ENCODE measurements at regions not wholly inside any gene's neighbourhood (a gene's known extent, or its start where the extent isn't known, plus 50 kb on each side); places are given as distances from the start of the nearest gene placed in this dataset.
A peak's percentile ranks its signal among the peaks of the same experiment; 100 is the strongest.

GRCh38 chr15:91534235-91534634, 319.3 kb upstream of the SLCO3A1 start:
- H3K4me1 ChIP-seq = peaks cover 33% of the 10 kb centered on the region
- no peaks in the 10 kb centered on the region for H3K27me3 ChIP-seq (replicated peaks; ENCODE audit: control insufficient read depth, insufficient read depth, low read length)
- Mint-ChIP-seq H3K4me3 (ENCODE audit: unreplicated experiment) (no peak overlapping the region), H3K27me3 (ENCODE audit: insufficient read depth, unreplicated experiment) (no peaks in the 10 kb centered on the region), H3K27ac (ENCODE audit: unreplicated experiment) (no peak overlapping the region), H3K36me3 (ENCODE audit: insufficient read depth, unreplicated experiment) (no peaks in the 10 kb centered on the region), H3K4me1 (ENCODE audit: low read depth, unreplicated experiment) (peaks cover 19% of the 10 kb centered on the region), H3K9me3 (ENCODE audit: unreplicated experiment) (no peaks in the 10 kb centered on the region)
- no peak for TF ChIP-seq CTCF (IDR thresholded peaks at IDR 0.05; ENCODE audit: insufficient read depth in 1 of 2, low read depth in 1 of 2, low read length in 1 of 2, severe bottlenecking in 1 of 2, unreplicated experiment in 1 of 2)
- peaks cover 4% of the 10 kb centered on the region for H3K9me3 ChIP-seq
- H3K4me3 ChIP-seq (ENCODE audit: low read depth, low read length) = no peak overlapping the region
- DNase-seq = no peak
- no peaks in the 10 kb centered on the region for H3K36me3 ChIP-seq (ENCODE audit: control insufficient read depth, insufficient read depth, low read length)
- intact Hi-C loops (cut with micrococcal nuclease; ENCODE audit: unreplicated experiment) = no loop called here
- CTCF ChIA-PET = no interaction called here
- BruUV-seq (replicated peaks) = no TSS peak
- POLR2A ChIA-PET = no interaction called here

- H3K36me3 Mint-ChIP-seq (ENCODE audit: insufficient read depth, unreplicated experiment) = no peaks in the 10 kb centered on the region
- H3K4me3 ChIP-seq (ENCODE audit: low read depth, low read length) = no peak overlapping the region
- H3K4me1 ChIP-seq = peaks cover 33% of the 10 kb centered on the region
- H3K27me3 ChIP-seq (replicated peaks; ENCODE audit: control insufficient read depth, insufficient read depth, low read length) = no peaks in the 10 kb centered on the region
- intact Hi-C loops (cut with micrococcal nuclease; ENCODE audit: unreplicated experiment) = no loop called here
- H3K9me3 Mint-ChIP-seq (ENCODE audit: unreplicated experiment) = no peaks in the 10 kb centered on the region
- no peaks in the 10 kb centered on the region for H3K27me3 Mint-ChIP-seq (ENCODE audit: insufficient read depth, unreplicated experiment)
- no peak for DNase-seq
- no peak overlapping the region for H3K4me3 Mint-ChIP-seq (ENCODE audit: unreplicated experiment)
- TF ChIP-seq CTCF (IDR thresholded peaks at IDR 0.05; ENCODE audit: insufficient read depth in 1 of 2, low read depth in 1 of 2, low read length in 1 of 2, severe bottlenecking in 1 of 2, unreplicated experiment in 1 of 2) = no peak
- H3K4me1 Mint-ChIP-seq (ENCODE audit: low read depth, unreplicated experiment) = peaks cover 19% of the 10 kb centered on the region
- BruUV-seq (replicated peaks) = no TSS peak
- no peak overlapping the region for H3K27ac Mint-ChIP-seq (ENCODE audit: unreplicated experiment)
- H3K36me3 ChIP-seq (ENCODE audit: control insufficient read depth, insufficient read depth, low read length) = no peaks in the 10 kb centered on the region
- H3K9me3 ChIP-seq = peaks cover 4% of the 10 kb centered on the region
- CTCF ChIA-PET = no interaction called here
- POLR2A ChIA-PET = no interaction called here
These were observed 318.5 kb upstream of the SLCO3A1 start for GRCh38 chr15:91534976-91535375.

- Histone ChIP-seq H3K27me3 (replicated peaks; ENCODE audit: control insufficient read depth, insufficient read depth, low read length) (no peaks in the 10 kb centered on the region), H3K36me3 (ENCODE audit: control insufficient read depth, insufficient read depth, low read length) (no peaks in the 10 kb centered on the region), H3K4me3 (ENCODE audit: low read depth, low read length) (no peak overlapping the region), H3K9me3 (peaks cover 4% of the 10 kb centered on the region), H3K4me1 (peaks cover 37% of the 10 kb centered on the region)
- no peak for DNase-seq
- ChIA-PET POLR2A (no interaction called here), CTCF (no interaction called here)
- Mint-ChIP-seq H3K36me3 (ENCODE audit: insufficient read depth, unreplicated experiment) (no peaks in the 10 kb centered on the region), H3K4me3 (ENCODE audit: unreplicated experiment) (no peak overlapping the region), H3K4me1 (ENCODE audit: low read depth, unreplicated experiment) (peaks cover 19% of the 10 kb centered on the region), H3K27ac (ENCODE audit: unreplicated experiment) (peak overlapping the region; percentile 83), H3K9me3 (ENCODE audit: unreplicated experiment) (no peaks in the 10 kb centered on the region), H3K27me3 (ENCODE audit: insufficient read depth, unreplicated experiment) (no peaks in the 10 kb centered on the region)
- TF ChIP-seq CTCF (IDR thresholded peaks at IDR 0.05; ENCODE audit: insufficient read depth in 1 of 2, low read depth in 1 of 2, low read length in 1 of 2, severe bottlenecking in 1 of 2, unreplicated experiment in 1 of 2) = no peak
- BruUV-seq (replicated peaks) = no TSS peak
- intact Hi-C loops (cut with micrococcal nuclease; ENCODE audit: unreplicated experiment) = no loop called here
These were observed 317.5 kb upstream of the SLCO3A1 start for GRCh38 chr15:91535856-91536500.
